ENCODE measurements at regions not wholly inside any gene's neighbourhood (a gene's known extent, or its start where the extent isn't known, plus 50 kb on each side); places are given as distances from the start of the nearest gene placed in this dataset.

GRCh38 chr13:111411919-111412650, 91.6 kb downstream of the TEX29 start:
- TF ChIP-seq CTCF (conservative IDR thresholded peaks at IDR 0.05; ENCODE audit: low read length) = no peak
- TF ChIP-seq EZH2phosphoT487 (IDR thresholded peaks at IDR 0.05; ENCODE audit: borderline replicate concordance, low read depth, low read length) = no peak
